PC-9 (cell line): ENCODE measurements at regions not wholly inside any gene's neighbourhood (a gene's known extent, or its start where the extent isn't known, plus 50 kb on each side); places are given as distances from the start of the nearest gene placed in this dataset.

Experiments
- EZH2 ChIP-seq: fragments of 200-600 bp; sonication (generic); IDR thresholded peaks from 2 replicates; pipeline ENCODE4 v1.8.0; 2017; ENCODE audit warnings: antibody characterized with exemption, low read depth
- TF ChIP-seq, protein P1 (sequence below): fragments of 200-600 bp; sonication (generic); conservative IDR thresholded peaks from 2 replicates; pipeline ENCODE4 v1.6.1; 2017; ENCODE audit warnings: mixed run types, antibody characterized with exemption, mild to moderate bottlenecking, moderate library complexity

DNA sequence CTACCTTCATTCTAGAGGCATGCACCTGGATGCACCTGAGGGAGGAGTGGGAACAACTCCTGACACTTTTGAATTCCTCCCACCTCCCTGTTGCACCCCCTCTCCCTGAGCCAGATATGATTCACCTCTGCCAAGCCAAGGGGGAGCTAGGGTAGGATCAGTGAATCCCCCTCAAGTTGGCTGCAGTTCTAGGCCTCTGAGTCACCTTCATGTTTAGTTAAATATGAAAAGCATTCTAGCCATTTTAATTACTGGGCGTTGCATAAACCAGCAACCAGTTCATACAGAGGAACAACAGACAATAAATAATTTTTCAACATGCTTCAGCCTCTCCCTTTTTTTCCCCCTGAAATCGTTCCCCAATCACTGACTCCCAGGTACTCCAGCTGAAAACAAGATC is 1440.2 kb downstream of the ADGRL3 start:
- TF ChIP-seq, protein P1, sequence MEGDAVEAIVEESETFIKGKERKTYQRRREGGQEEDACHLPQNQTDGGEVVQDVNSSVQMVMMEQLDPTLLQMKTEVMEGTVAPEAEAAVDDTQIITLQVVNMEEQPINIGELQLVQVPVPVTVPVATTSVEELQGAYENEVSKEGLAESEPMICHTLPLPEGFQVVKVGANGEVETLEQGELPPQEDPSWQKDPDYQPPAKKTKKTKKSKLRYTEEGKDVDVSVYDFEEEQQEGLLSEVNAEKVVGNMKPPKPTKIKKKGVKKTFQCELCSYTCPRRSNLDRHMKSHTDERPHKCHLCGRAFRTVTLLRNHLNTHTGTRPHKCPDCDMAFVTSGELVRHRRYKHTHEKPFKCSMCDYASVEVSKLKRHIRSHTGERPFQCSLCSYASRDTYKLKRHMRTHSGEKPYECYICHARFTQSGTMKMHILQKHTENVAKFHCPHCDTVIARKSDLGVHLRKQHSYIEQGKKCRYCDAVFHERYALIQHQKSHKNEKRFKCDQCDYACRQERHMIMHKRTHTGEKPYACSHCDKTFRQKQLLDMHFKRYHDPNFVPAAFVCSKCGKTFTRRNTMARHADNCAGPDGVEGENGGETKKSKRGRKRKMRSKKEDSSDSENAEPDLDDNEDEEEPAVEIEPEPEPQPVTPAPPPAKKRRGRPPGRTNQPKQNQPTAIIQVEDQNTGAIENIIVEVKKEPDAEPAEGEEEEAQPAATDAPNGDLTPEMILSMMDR = no peak
- no peak for TF ChIP-seq EZH2
